DLD1 (cell line): ENCODE measurements at regions not wholly inside any gene's neighbourhood (a gene's known extent, or its start where the extent isn't known, plus 50 kb on each side); places are given as distances from the start of the nearest gene placed in this dataset.

Experiments
- in situ Hi-C: cut with HindIII; loops from 2 replicates; pipeline ENCODE4 v1.10.0; 2017; ENCODE audit warnings: low sequenced_read_pairs

- in situ Hi-C loops = no loop called here
Measured at GRCh38 chr9:107064378-107064777, 201.4 kb downstream of the ZNF462 start.

GRCh38 chr9:107065549-107065948 is 202.6 kb downstream of the ZNF462 start:
- in situ Hi-C loops = no loop called here

- in situ Hi-C loops = no loop called here
Measured at GRCh38 chr9:107067739-107068416, 204.9 kb downstream of the ZNF462 start.

- in situ Hi-C loops = no loop called here
Measured at GRCh38 chr9:107068581-107068980, 205.6 kb downstream of the ZNF462 start.

GRCh38 chr9:107070586-107070985 is 207.6 kb downstream of the ZNF462 start:
- in situ Hi-C loops = no loop called here

GRCh38 chr9:107078061-107078460 is 205.0 kb upstream of the RAD23B start:
- in situ Hi-C loops = loop anchor here (25.0 kb wide), 1 partner anchor 109 kb away; no protein-coding TSS in a partner anchor

- in situ Hi-C loops = loop anchor here (25.0 kb wide), 1 partner anchor 108 kb away; no protein-coding TSS in a partner anchor
Measured at GRCh38 chr9:107079589-107079988, 203.5 kb upstream of the RAD23B start.

- in situ Hi-C loops = loop anchor here (25.0 kb wide), 1 partner anchor 107 kb away; no protein-coding TSS in a partner anchor
Measured at GRCh38 chr9:107080130-107080529, 202.9 kb upstream of the RAD23B start.

- in situ Hi-C loops = loop anchor here (25.0 kb wide), 1 partner anchor 101 kb away; no protein-coding TSS in a partner anchor
Measured at GRCh38 chr9:107086460-107086859, 196.6 kb upstream of the RAD23B start.

GRCh38 chr9:107087222-107087621 is 195.9 kb upstream of the RAD23B start:
- in situ Hi-C loops = loop anchor here (25.0 kb wide), 1 partner anchor 100 kb away; no protein-coding TSS in a partner anchor

- in situ Hi-C loops = loop anchor here (25.0 kb wide), 1 partner anchor 97 kb away; no protein-coding TSS in a partner anchor
Measured at GRCh38 chr9:107090218-107090617, 192.9 kb upstream of the RAD23B start.

- in situ Hi-C loops = loop anchor here (25.0 kb wide), 1 partner anchor 94 kb away; no protein-coding TSS in a partner anchor
Measured at GRCh38 chr9:107093365-107094060, 189.6 kb upstream of the RAD23B start.

GRCh38 chr9:107094370-107094769 is 188.7 kb upstream of the RAD23B start:
- in situ Hi-C loops = loop anchor here (25.0 kb wide), 1 partner anchor 93 kb away; no protein-coding TSS in a partner anchor

GRCh38 chr9:107100591-107100990 is 182.5 kb upstream of the RAD23B start:
- in situ Hi-C loops = no loop called here

GRCh38 chr9:107102011-107102410 is 181.1 kb upstream of the RAD23B start:
- in situ Hi-C loops = no loop called here

GRCh38 chr9:107103621-107104020 is 179.5 kb upstream of the RAD23B start:
- in situ Hi-C loops = no loop called here

GRCh38 chr9:107105784-107106183 is 177.3 kb upstream of the RAD23B start:
- in situ Hi-C loops = no loop called here

GRCh38 chr9:107106416-107106815 is 176.7 kb upstream of the RAD23B start:
- in situ Hi-C loops = no loop called here

GRCh38 chr9:107108342-107109130 is 174.5 kb upstream of the RAD23B start:
- in situ Hi-C loops = no loop called here

GRCh38 chr9:107109324-107109723 is 173.8 kb upstream of the RAD23B start:
- in situ Hi-C loops = no loop called here

- in situ Hi-C loops = no loop called here
Measured at GRCh38 chr9:107110153-107110552, 172.9 kb upstream of the RAD23B start.
